ENCODE measurements at regions not wholly inside any gene's neighbourhood (a gene's known extent, or its start where the extent isn't known, plus 50 kb on each side); places are given as distances from the start of the nearest gene placed in this dataset.

DNA sequence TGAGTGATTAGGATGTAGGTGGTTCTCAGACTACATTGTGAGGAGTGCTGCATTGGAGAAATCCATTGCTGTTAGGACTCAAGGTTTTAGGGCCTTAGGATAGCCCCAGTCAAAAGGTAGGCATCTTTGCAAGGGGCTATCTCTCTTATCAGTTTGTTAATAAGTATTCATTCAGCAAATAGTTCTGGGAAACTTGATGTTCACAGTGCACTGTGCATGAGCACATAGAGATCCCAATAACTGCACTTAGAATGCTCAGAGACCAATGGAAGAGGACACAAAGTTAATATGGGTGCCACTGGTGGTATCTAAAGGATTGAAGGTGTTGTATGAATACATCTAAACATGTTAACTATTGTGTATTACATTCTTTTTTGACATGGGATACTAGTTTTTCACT is 131.4 kb downstream of the KIF4B start:
- TF ChIP-seq POLR2AphosphoS5 (IDR thresholded peaks at IDR 0.05; ENCODE audit: low read depth, low read length) (no peak), SIN3A (IDR thresholded peaks at IDR 0.05; ENCODE audit: borderline replicate concordance, insufficient read depth, low read length) (no peak), FOXP2 (optimal IDR thresholded peaks at IDR 0.05; ENCODE audit: borderline replicate concordance, extremely low read depth, extremely low read length, insufficient read depth) (no peak), TAF1 (IDR thresholded peaks at IDR 0.05; ENCODE audit: borderline replicate concordance, insufficient read depth, low read length) (no peak)

GRCh38 chr5:155147222-155147621 is 133.7 kb downstream of the KIF4B start:
- no peak for TF ChIP-seq POLR2AphosphoS5 (IDR thresholded peaks at IDR 0.05; ENCODE audit: low read depth, low read length)
- no peak for TF ChIP-seq SIN3A (IDR thresholded peaks at IDR 0.05; ENCODE audit: borderline replicate concordance, insufficient read depth, low read length)

DNA sequence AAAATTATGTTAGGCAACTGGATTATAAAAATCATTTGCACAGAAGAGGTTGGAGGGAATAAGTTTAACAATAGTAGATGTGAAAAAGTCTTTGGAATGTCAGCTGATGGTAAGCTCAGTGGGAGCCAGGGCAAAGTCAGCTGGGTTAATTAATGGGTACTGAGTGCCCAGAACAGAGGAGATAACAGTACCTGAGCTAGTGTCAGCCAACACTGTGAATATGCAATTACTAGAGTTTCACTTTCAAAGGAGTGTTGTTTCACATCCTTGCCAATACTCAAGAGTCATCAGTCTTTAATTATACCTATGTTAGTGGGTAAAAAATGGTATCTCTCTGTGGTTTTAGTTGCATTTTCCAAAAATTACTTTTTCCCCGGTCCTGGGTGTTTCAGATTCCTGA is 135.1 kb downstream of the KIF4B start:
- TF ChIP-seq FOXP2 (optimal IDR thresholded peaks at IDR 0.05; ENCODE audit: borderline replicate concordance, extremely low read depth, extremely low read length, insufficient read depth) (no peak), TAF1 (IDR thresholded peaks at IDR 0.05; ENCODE audit: borderline replicate concordance, insufficient read depth, low read length) (no peak), POLR2AphosphoS5 (IDR thresholded peaks at IDR 0.05; ENCODE audit: low read depth, low read length) (no peak), REST (IDR thresholded peaks at IDR 0.05; ENCODE audit: insufficient read depth in 1 of 2, low read depth in 2 of 2, low read length in 2 of 2) (no peak), SIN3A (IDR thresholded peaks at IDR 0.05; ENCODE audit: borderline replicate concordance, insufficient read depth, low read length) (no peak)

DNA sequence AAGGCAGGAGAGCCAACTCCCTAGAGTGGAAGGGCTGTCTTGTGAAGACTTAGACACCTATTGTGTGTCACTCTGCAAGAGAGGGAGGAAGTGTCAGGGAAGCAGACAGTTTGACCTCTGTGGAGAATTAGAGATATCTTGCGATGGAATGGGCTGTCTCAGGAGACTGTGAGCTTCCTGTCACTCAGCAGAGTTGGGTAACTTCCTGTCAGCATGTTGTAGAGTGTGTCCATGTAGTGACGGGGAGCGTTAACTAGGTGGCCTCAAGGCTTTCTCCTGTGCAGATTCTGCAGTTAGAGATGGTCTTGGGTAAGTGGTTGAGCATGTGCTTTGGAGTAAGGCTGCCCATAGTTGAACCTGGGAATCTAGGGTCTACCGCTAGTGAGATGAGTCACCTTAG is 136.5 kb downstream of the KIF4B start:
- TF ChIP-seq FOXP2 (optimal IDR thresholded peaks at IDR 0.05; ENCODE audit: borderline replicate concordance, extremely low read depth, extremely low read length, insufficient read depth): no peak
- TF ChIP-seq POLR2AphosphoS5 (IDR thresholded peaks at IDR 0.05; ENCODE audit: low read depth, low read length): no peak
- TF ChIP-seq TAF1 (IDR thresholded peaks at IDR 0.05; ENCODE audit: borderline replicate concordance, insufficient read depth, low read length): no peak
- TF ChIP-seq REST (IDR thresholded peaks at IDR 0.05; ENCODE audit: insufficient read depth in 1 of 2, low read depth in 2 of 2, low read length in 2 of 2): no peak
- no peak for TF ChIP-seq SIN3A (IDR thresholded peaks at IDR 0.05; ENCODE audit: borderline replicate concordance, insufficient read depth, low read length)

GRCh38 chr5:155154973-155155372 is 141.4 kb downstream of the KIF4B start:
- TF ChIP-seq FOXP2 (optimal IDR thresholded peaks at IDR 0.05; ENCODE audit: borderline replicate concordance, extremely low read depth, extremely low read length, insufficient read depth) (no peak), POLR2AphosphoS5 (IDR thresholded peaks at IDR 0.05; ENCODE audit: low read depth, low read length) (no peak), SIN3A (IDR thresholded peaks at IDR 0.05; ENCODE audit: borderline replicate concordance, insufficient read depth, low read length) (no peak), REST (IDR thresholded peaks at IDR 0.05; ENCODE audit: insufficient read depth in 1 of 2, low read depth in 2 of 2, low read length in 2 of 2) (no peak), TAF1 (IDR thresholded peaks at IDR 0.05; ENCODE audit: borderline replicate concordance, insufficient read depth, low read length) (no peak)

- no peak for TF ChIP-seq TAF1 (IDR thresholded peaks at IDR 0.05; ENCODE audit: borderline replicate concordance, insufficient read depth, low read length)
- no peak for TF ChIP-seq FOXP2 (optimal IDR thresholded peaks at IDR 0.05; ENCODE audit: borderline replicate concordance, extremely low read depth, extremely low read length, insufficient read depth)
- no peak for TF ChIP-seq REST (IDR thresholded peaks at IDR 0.05; ENCODE audit: insufficient read depth in 1 of 2, low read depth in 2 of 2, low read length in 2 of 2)
- TF ChIP-seq SIN3A (IDR thresholded peaks at IDR 0.05; ENCODE audit: borderline replicate concordance, insufficient read depth, low read length): no peak
- no peak for TF ChIP-seq POLR2AphosphoS5 (IDR thresholded peaks at IDR 0.05; ENCODE audit: low read depth, low read length)
These were observed 154.2 kb downstream of the KIF4B start for GRCh38 chr5:155167736-155168135.
